CD4-positive, CD25-positive, alpha-beta regulatory T cell (primary cell): ENCODE measurements at regions not wholly inside any gene's neighbourhood (a gene's known extent, or its start where the extent isn't known, plus 50 kb on each side); places are given as distances from the start of the nearest gene placed in this dataset.

Experiments used
- ATAC-seq, 2 donors: fragments of 150-1000 bp; cut with Tn5 transposase; one replicate each; pipeline ENCODE4 v1.10.0; 2021; ENCODE audit warnings: low read depth in 2 of 2, moderate number of reproducible peaks in 2 of 2, moderate library complexity in 1 of 2
- DNase-seq, 3 donors: peaks; one replicate each; pipeline versions ENCODE4 v3.0.0 to v3.0.0-alpha.2; 2012 to 2022; ENCODE audit warnings: mixed read lengths in 1 of 3
- H3K27ac ChIP-seq: one replicate; pipeline ENCODE4 v1.7.0; 2013; ENCODE audit warnings: mild to moderate bottlenecking, low read length; ENCODE audit not compliant: insufficient read depth, poor library complexity, severe bottlenecking
- H3K27me3 ChIP-seq: one replicate; pipeline ENCODE4 v1.7.0; 2013; ENCODE audit warnings: low read length; ENCODE audit not compliant: control insufficient read depth, insufficient read depth
- H3K36me3 ChIP-seq: one replicate; pipeline ENCODE4 v1.7.0; 2013; ENCODE audit warnings: mild to moderate bottlenecking, low read length, moderate library complexity; ENCODE audit not compliant: control insufficient read depth, insufficient read depth
- H3K4me1 ChIP-seq: 2 replicates; pipeline ENCODE4 v1.7.0; 2013; ENCODE audit warnings: mild to moderate bottlenecking, low read length; ENCODE audit not compliant: insufficient read depth, control insufficient read depth, poor library complexity, severe bottlenecking
- H3K4me3 ChIP-seq: one replicate; pipeline ENCODE4 v1.7.0; 2013; ENCODE audit warnings: low read depth, mild to moderate bottlenecking, low read length, moderate library complexity
- H3K9me3 ChIP-seq, 2 experiments: 1 replicate in 1 of 2; 2 replicates in 1 of 2; pipeline ENCODE4 v1.7.0; 2013; ENCODE audit warnings: low read length in 2 of 2, mild to moderate bottlenecking in 1 of 2, moderate library complexity in 1 of 2; ENCODE audit not compliant: control insufficient read depth in 2 of 2
- H3K27ac Mint-ChIP-seq, 3 donors: one replicate each; pipeline ENCODE4 v1.8.0; 2020 to 2022; ENCODE audit warnings: mild to moderate bottlenecking in 3 of 3, mixed read lengths in 3 of 3, moderate library complexity in 2 of 3
- H3K27me3 Mint-ChIP-seq: one replicate; pipeline ENCODE4 v1.8.0; 2022; ENCODE audit warnings: mild to moderate bottlenecking, mixed read lengths
- H3K36me3 Mint-ChIP-seq: one replicate; pipeline ENCODE4 v1.8.0; 2020; ENCODE audit warnings: mixed read lengths
- H3K4me1 Mint-ChIP-seq, 4 donors: one replicate each; pipeline ENCODE4 v1.8.0; 2020 to 2022; ENCODE audit warnings: mixed read lengths in 4 of 4, mild to moderate bottlenecking in 1 of 4
- H3K4me3 Mint-ChIP-seq, 4 donors: one replicate each; pipeline ENCODE4 v1.8.0; 2020 to 2022; ENCODE audit warnings: mild to moderate bottlenecking in 4 of 4, mixed read lengths in 4 of 4, moderate library complexity in 3 of 4
- H3K9me3 Mint-ChIP-seq, 7 donors: one replicate each; pipeline ENCODE4 v1.8.0; 2020 to 2022; ENCODE audit warnings: mixed read lengths in 7 of 7, mild to moderate bottlenecking in 3 of 7, moderate library complexity in 2 of 7

DNA sequence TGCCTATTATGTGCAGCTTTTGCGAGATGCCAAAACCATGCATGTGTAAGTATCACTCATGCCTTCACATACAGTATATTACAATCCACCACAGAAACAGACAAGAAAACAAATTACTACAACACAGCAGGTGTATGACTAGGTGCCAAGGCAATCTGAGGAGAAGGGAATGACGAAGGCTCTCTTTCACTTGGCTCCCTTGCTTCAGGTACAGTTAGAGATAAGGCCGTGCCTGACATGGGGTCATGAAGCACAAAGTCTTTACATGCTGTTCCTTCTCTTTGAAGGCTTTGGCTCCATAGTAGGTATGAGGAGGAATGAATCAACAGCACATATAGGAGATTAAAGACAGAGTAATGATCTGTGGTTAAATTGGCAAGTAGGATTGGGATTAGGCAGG lies 65.2 kb upstream of the FSHB start:
- H3K27me3 ChIP-seq = no peaks in the 10 kb centered on the region
- peaks cover 10% of the 10 kb centered on the region for H3K27me3 Mint-ChIP-seq
- ATAC-seq (no peak), DNase-seq (no peak)
- H3K27ac Mint-ChIP-seq = no peak overlapping the region
- H3K9me3 Mint-ChIP-seq = peaks cover 0 to 13% (median 2%) of the 10 kb centered on the region in 7 donors
- H3K27ac ChIP-seq = no peak overlapping the region
- no peak overlapping the region for H3K4me3 Mint-ChIP-seq
- no peaks in the 10 kb centered on the region for H3K9me3 ChIP-seq
- no peak overlapping the region for H3K4me3 ChIP-seq
- H3K36me3 ChIP-seq = no peaks in the 10 kb centered on the region
- no peaks in the 10 kb centered on the region for H3K4me1 ChIP-seq
- no peaks in the 10 kb centered on the region for H3K36me3 Mint-ChIP-seq
- no peaks in the 10 kb centered on the region for H3K4me1 Mint-ChIP-seq

DNA sequence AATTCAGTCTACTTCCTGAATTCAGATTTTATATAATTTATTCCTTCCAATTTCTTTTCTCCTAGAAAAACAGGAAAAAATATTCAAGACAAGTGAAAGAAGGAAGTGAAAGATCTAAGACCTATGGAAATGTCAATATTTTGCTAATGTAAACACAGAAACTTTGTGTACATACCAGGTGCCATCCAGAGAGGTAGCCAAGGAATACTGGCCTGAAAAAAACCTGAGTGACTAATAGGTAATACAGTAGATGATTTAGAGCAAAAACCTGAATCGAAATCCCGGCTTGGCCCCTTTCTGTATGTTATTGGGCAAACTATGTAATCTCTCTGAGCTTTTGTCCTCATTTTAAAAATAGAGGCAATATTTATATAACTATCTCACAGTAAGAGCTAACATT lies 59.2 kb upstream of the FSHB start:
- peaks cover 5% of the 10 kb centered on the region for H3K27me3 Mint-ChIP-seq

DNA sequence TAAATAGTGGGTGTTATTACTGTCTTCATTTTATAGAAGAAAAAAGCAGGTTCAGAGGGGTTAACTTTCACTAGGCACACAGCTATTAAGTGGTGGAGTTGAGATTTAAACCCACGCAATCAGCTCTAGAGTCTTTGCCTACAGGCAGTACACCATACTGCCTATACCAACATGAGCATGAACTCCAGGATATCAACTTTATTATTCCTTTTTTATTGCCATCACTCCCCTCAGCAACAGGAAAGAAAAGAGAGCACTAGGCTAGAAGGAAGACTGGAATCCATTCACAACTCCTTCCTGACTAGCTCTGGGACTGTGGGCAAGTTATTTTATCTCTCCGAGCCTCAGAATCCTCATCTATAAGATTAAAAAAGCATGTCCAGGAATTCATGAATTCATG lies 58.7 kb upstream of the FSHB start:
- ATAC-seq (no peak), DNase-seq (no peak)
- no peaks in the 10 kb centered on the region for H3K27me3 ChIP-seq
- peaks cover 0 to 1% of the 10 kb centered on the region in 2 experiments for H3K9me3 ChIP-seq
- Mint-ChIP-seq H3K4me1 (no peaks in the 10 kb centered on the region), H3K4me3 (no peak overlapping the region), H3K27ac (no peak overlapping the region), H3K9me3 (peaks cover 0 to 6% (median 3%) of the 10 kb centered on the region in 7 donors), H3K27me3 (peaks cover 5% of the 10 kb centered on the region), H3K36me3 (no peaks in the 10 kb centered on the region)
- H3K27ac ChIP-seq = no peak overlapping the region
- no peaks in the 10 kb centered on the region for H3K36me3 ChIP-seq
- H3K4me3 ChIP-seq = no peak overlapping the region
- H3K4me1 ChIP-seq = no peaks in the 10 kb centered on the region

More for the DNA sequence above, 59.2 kb upstream of the FSHB start:
- Histone ChIP-seq H3K4me1 (no peaks in the 10 kb centered on the region), H3K27ac (no peak overlapping the region), H3K9me3 (no peaks in the 10 kb centered on the region), H3K36me3 (no peaks in the 10 kb centered on the region), H3K27me3 (no peaks in the 10 kb centered on the region), H3K4me3 (no peak overlapping the region)
- DNase-seq (no peak), ATAC-seq (no peak)
- Mint-ChIP-seq H3K4me1 (no peaks in the 10 kb centered on the region), H3K4me3 (no peak overlapping the region), H3K27ac (no peak overlapping the region), H3K36me3 (no peaks in the 10 kb centered on the region), H3K9me3 (peaks cover 0 to 6% (median under 1%) of the 10 kb centered on the region in 7 donors)

DNA sequence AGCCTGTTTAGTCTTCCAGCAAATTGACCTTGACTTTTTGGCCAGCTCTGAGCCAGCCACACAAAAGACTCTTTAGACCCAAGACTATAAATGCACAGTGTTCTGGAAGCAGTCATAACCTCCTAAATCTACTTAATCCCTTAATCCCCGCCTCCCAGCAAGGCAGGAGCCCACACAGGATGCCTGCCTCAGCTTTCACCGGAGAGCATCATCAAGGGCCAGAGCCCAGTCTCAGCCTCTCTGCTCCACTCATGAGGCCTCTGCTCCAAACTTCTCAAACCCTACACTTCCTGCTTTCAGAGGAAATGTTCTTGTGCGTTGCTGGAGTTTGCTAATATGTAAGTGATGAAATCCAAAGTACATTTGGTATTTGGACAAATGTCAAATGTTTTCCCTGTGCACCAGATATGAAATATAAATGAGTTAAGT lies 57.9 kb upstream of the FSHB start:
- H3K27ac Mint-ChIP-seq = no peak overlapping the region
- H3K4me3 ChIP-seq = no peak overlapping the region
- H3K27me3 ChIP-seq = no peaks in the 10 kb centered on the region
- no peak overlapping the region for H3K4me3 Mint-ChIP-seq
- H3K36me3 Mint-ChIP-seq = no peaks in the 10 kb centered on the region
- no peak overlapping the region for H3K27ac ChIP-seq
- no peaks in the 10 kb centered on the region for H3K4me1 Mint-ChIP-seq
- no peaks in the 10 kb centered on the region for H3K4me1 ChIP-seq
- peaks cover 0 to 6% of the 10 kb centered on the region in 2 experiments for H3K9me3 ChIP-seq
- DNase-seq (no peak), ATAC-seq (no peak)
- no peaks in the 10 kb centered on the region for H3K36me3 ChIP-seq
- H3K27me3 Mint-ChIP-seq = peaks cover 5% of the 10 kb centered on the region
- peaks cover 0 to 6% (median 3%) of the 10 kb centered on the region in 7 donors for H3K9me3 Mint-ChIP-seq

DNA sequence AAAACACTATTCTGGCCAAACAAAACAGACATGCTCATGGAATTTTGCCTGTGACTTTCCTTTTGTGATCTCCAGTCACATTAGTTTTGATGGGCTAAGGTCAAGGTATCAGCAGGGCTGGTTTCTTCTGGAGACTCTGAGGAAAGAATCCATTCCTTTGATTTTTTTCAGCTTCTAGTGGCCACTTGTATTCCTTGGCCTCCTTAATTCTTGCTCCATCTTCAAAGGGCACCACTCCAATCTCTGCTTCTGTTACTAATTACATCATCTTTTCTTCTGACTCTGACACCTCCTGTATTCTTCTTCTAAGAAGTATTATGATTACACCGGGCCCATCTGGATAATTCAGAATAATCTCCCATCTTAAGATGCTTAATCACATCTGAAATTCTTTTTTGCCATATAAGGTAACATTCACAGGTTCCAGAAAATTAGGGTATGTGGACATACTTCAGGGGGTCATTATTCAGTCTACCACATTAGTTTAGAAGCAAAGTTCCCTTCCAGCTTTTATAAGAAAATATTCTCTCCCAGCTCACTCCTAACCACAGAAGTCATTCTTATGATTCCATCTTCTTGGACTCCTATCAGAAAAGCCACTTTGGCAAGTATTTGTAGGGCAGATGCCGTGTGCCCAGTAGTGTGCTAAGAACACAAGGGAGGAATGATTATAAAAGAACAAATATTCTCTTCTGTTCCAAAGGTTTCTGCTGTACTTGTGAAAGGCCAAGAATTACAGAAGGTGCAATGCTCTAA lies 56.4 kb upstream of the FSHB start:
- Histone ChIP-seq H3K4me1 (no peaks in the 10 kb centered on the region), H3K27me3 (no peaks in the 10 kb centered on the region), H3K27ac (no peak overlapping the region), H3K9me3 (peaks cover 0 to 6% of the 10 kb centered on the region in 2 experiments), H3K4me3 (no peak overlapping the region), H3K36me3 (no peaks in the 10 kb centered on the region)
- Mint-ChIP-seq H3K27ac (no peak overlapping the region), H3K9me3 (peaks cover 0 to 10% (median 5%) of the 10 kb centered on the region in 7 donors), H3K4me1 (no peaks in the 10 kb centered on the region), H3K4me3 (no peak overlapping the region), H3K36me3 (no peaks in the 10 kb centered on the region), H3K27me3 (peaks cover 5% of the 10 kb centered on the region)
- DNase-seq = no peak
- no peak for ATAC-seq
